ENCODE measurements at regions not wholly inside any gene's neighbourhood (a gene's known extent, or its start where the extent isn't known, plus 50 kb on each side); places are given as distances from the start of the nearest gene placed in this dataset.

DNA sequence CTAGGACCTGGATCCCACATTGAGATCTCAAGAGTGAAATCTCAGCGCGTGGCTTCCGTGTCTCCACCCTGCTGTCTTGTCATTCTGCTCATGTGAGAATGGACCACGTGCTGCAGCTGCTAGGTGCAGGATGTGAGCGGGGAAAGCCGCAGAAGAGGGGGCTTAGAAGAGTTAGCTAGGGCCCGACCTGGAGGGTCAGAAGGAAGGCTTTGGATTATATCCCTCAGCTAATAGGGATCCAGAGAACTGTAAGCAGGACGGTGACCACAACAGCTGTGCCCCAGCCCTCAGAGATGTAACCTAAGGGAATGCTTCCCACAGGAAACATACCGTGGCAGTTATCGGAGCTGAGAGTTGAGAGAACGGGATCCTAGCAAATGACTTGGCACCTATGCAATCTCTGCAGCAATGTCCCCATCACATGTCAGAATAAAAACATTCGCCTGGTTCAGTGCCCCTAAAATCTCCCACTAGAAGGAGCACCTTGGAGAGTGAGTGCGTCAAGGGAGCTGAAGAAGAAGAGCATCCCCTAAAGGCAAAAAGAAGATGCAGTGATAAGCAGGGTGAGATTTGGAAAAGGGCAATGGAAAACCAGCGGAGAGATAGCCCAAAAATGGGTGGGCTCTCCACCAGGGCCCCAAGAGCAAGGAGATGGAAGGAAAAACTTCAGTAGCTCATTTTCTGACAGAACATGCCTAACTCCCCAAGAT, 76.9 kb upstream of the ST8SIA2 start:
- no peaks in the 10 kb centered on the region for H3K27me3 ChIP-seq (ENCODE audit: control insufficient read depth, insufficient read depth, low read length)
- no peak for DNase-seq (ENCODE audit: low read depth)

GRCh38 chr15:92320012-92320699, 73.5 kb upstream of the ST8SIA2 start:
- Histone ChIP-seq H3K4me3 (ENCODE audit: low read depth, low read length) (no peak overlapping the region), H3K36me3 (ENCODE audit: control insufficient read depth, insufficient read depth, low read length) (no peaks in the 10 kb centered on the region), H3K27me3 (ENCODE audit: control insufficient read depth, insufficient read depth, low read length) (no peaks in the 10 kb centered on the region)
- TF ChIP-seq CTCF (IDR thresholded peaks at IDR 0.05; ENCODE audit: insufficient read depth, low read length, severe bottlenecking): no peak
- FAIRE-seq (no peak), DNase-seq (ENCODE audit: low read depth) (no peak)

More for the DNA sequence above, 76.9 kb upstream of the ST8SIA2 start:
- FAIRE-seq: no peak
- Histone ChIP-seq H3K36me3 (ENCODE audit: control insufficient read depth, insufficient read depth, low read length) (no peaks in the 10 kb centered on the region), H3K4me3 (ENCODE audit: low read depth, low read length) (no peak overlapping the region)
- TF ChIP-seq CTCF (IDR thresholded peaks at IDR 0.05; ENCODE audit: insufficient read depth, low read length, severe bottlenecking): no peak

DNA sequence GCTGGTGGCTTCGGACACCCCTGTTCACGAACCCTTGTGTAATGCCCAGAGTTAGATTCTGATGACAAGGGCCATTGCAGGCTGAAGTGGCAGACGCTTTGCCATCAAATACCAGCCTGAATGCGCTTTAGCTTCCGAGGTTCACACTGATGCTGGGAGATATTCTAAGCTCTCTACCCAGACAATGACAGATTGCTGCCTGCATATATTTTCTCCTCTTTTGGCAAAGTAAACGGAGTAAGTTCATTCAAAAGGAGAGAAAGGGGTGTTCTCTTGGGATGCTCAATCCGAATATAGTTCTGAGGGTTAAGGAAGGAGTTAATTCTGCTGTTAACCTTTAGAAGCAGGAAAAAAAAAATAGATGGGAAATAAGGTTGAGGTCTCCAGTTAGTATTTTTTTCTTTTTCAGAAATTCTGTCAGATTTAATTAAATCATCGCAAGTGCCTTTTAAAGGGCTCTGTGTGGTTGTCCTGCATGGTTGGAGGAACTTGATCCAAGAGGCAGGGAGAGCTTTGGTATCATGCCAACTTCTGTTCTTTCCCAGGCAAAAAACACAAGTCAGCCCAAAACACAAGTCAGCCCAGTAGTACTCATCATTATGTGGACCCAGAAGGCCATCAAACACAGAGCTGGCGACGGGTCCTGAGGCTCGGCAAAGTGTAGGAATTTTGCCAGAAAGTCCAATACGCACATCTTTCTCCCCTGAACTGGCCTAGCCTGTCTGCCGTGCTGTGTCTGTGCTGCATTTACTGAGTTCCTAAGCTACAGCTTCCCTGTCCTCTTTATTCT, 70.9 kb upstream of the ST8SIA2 start:
- no peak for DNase-seq (ENCODE audit: low read depth)
- Histone ChIP-seq H3K36me3 (ENCODE audit: control insufficient read depth, insufficient read depth, low read length) (no peaks in the 10 kb centered on the region), H3K27me3 (ENCODE audit: control insufficient read depth, insufficient read depth, low read length) (no peaks in the 10 kb centered on the region), H3K4me3 (ENCODE audit: low read depth, low read length) (no peak overlapping the region)
- FAIRE-seq: no peak
- TF ChIP-seq CTCF (IDR thresholded peaks at IDR 0.05; ENCODE audit: insufficient read depth, low read length, severe bottlenecking): no peak

GRCh38 chr15:92323525-92323924, 70.2 kb upstream of the ST8SIA2 start:
- no peak for TF ChIP-seq CTCF (IDR thresholded peaks at IDR 0.05; ENCODE audit: insufficient read depth, low read length, severe bottlenecking)
- Histone ChIP-seq H3K36me3 (ENCODE audit: control insufficient read depth, insufficient read depth, low read length) (no peaks in the 10 kb centered on the region), H3K27me3 (ENCODE audit: control insufficient read depth, insufficient read depth, low read length) (no peaks in the 10 kb centered on the region), H3K4me3 (ENCODE audit: low read depth, low read length) (no peak overlapping the region)
- DNase-seq (ENCODE audit: low read depth): no peak
- FAIRE-seq: no peak

DNA sequence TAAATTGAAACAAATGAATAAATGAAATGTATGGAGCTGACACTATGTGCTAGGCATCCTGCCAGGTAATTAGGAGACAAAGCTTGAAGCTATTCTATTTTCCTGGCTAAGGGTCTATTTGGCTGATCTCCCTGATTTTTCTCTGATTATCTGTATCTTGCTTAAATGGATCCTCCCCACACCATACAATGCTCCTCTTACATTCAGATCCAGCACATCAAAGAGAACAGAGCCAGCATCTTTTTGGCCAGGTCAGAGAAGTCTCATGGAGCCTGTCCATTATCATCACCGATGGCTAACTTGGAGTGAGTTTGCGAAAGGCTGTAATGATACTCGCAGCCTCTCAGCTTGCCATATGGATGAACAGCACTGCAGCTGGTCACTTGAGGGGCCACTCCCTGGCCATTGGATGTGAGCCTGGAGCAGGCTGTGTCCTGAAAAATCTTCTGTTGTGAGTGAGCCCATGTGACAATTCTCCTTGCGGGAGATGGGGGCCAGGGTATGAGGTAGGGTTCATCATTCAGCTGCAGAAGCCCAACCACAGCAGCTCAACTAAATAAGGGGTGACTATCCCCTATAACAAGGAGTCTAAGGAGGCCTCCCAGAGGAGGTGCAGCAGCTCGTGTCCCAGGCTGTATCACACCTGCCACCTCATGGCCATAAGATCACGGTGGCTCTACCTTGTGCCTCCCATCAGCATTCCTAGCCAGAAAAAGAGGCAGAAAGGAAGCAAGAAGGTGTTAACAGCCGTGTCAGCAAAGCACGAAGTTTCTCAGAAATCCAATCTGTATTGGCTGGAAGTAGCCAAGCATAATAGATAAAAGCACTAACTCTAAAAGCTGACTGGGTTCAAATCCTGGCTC, 69.3 kb upstream of the ST8SIA2 start:
- FAIRE-seq (no peak), DNase-seq (ENCODE audit: low read depth) (no peak)
- no peaks in the 10 kb centered on the region for H3K36me3 ChIP-seq (ENCODE audit: control insufficient read depth, insufficient read depth, low read length)
- H3K27me3 ChIP-seq (ENCODE audit: control insufficient read depth, insufficient read depth, low read length): no peaks in the 10 kb centered on the region
- TF ChIP-seq CTCF (IDR thresholded peaks at IDR 0.05; ENCODE audit: insufficient read depth, low read length, severe bottlenecking): no peak
- H3K4me3 ChIP-seq (ENCODE audit: low read depth, low read length): no peak overlapping the region
